HG03432 (cell line): ENCODE measurements at regions not wholly inside any gene's neighbourhood (a gene's known extent, or its start where the extent isn't known, plus 50 kb on each side); places are given as distances from the start of the nearest gene placed in this dataset.
"Not testable (repeated sequence)": the region's sequence is repeated elsewhere in the genome, so short reads cannot be mapped to it uniquely, and the experiment has no call there.

ENCODE experiments used
- ATAC-seq: cut with Tn5 transposase; IDR thresholded peaks from one replicate; pipeline ENCODE4 v1.9.1; 2021; ENCODE audit warnings: mild to moderate bottlenecking, moderate library complexity; ENCODE audit not compliant: unreplicated experiment

DNA sequence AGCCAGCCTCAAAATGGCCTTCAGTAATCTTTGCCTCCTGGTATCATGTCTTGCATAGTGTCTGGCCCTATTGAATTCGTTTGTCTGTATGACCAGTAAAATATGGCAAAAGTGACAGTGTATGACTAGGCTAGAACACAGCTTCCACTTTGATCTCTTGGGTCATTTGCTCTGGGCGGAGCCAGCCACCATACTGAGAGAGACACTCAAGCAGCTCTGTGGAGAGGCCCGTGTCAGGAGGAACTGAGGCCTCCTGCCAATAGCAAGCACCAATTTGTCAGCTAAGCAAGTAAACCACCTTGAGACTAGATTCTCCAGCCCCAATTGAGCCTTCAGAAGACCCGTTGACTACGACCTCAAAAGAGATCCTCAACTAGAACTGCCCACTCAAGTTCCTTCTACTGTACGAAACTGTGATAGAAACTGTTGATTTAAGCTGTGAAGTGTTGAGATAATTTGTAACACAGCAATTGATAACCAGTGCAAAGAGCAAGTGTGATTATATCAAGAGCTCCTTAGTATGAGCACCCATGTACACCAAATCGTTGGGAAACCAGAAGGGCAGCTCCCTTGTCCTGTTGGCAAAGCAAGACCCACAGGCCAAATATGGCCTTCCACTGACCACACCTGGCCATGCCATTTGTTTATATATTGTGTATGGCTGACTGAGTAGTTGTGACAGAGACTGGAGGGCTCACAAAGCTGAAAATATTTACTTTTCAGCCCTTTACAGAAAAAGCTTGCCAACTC is 52.7 kb upstream of the SERBP1 start:
- no peak for ATAC-seq

DNA sequence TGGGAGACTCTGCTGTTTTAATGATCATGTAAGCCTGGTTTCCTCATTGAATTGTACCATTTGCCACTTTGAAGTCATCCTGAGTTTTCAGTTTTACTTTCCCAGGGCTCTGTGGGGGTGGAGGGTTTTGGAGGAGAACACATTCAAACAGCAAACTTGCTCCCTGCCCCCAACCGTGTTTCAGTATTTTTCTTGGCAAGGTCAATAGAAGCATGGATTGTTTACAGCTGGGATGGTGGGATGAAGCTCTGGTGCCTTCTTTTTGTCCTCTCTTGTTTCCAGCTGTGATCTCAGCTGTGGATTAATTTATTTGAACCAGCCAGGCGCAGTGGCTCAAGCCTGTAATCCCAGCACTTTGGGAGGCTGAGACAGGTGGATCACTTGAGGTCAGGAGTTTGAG is 54.3 kb upstream of the SERBP1 start:
- no peak for ATAC-seq

DNA sequence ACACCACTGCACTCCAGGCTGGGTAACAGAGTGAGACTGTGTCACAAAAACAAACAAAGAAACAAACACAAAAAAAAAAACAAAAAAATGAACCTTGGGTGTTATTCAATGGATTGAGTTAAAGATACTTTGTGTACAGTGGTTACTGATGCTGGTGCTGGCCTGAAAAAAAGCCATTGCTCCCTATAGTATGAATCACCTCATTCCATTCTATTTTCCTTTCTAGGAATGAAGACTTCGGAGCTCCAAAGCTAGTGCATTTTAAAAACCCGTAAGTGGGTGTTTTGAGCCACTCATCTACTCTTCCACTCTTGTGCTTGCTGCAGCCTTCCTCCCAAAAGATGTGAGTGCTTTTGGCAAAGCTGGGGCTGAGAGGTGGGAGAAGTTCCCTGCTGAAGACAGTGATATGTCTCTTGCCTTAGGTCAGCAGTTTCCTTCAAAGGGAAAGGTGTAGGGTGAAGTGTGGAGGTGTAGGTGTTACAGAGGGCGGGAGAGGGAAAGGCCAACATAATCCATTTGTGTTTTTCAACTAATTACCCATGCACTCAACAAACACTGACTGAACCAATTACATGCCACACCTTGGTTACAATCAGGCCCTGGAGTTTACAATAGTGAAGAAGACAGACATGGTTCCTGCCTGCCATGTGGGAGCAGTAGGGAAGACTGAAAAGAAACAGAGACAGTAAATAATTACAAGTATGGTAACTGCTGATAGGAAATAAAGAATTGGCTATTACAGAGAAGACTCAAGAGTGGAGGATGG is 55.0 kb upstream of the SERBP1 start:
- no peak for ATAC-seq

- ATAC-seq: peak; percentile 75
Measured at GRCh38 chr1:67489643-67490042, 59.4 kb upstream of the SERBP1 start.

- ATAC-seq: no peak
Measured at GRCh38 chr1:67491280-67491679, 61.1 kb upstream of the SERBP1 start.

GRCh38 chr1:67493148-67493547 is 62.9 kb upstream of the SERBP1 start:
- ATAC-seq: no peak

- ATAC-seq: no peak
Measured at GRCh38 chr1:67495327-67495726, 65.1 kb upstream of the SERBP1 start.

- no peak for ATAC-seq
Measured at GRCh38 chr1:67496329-67496728, 66.1 kb upstream of the SERBP1 start.

DNA sequence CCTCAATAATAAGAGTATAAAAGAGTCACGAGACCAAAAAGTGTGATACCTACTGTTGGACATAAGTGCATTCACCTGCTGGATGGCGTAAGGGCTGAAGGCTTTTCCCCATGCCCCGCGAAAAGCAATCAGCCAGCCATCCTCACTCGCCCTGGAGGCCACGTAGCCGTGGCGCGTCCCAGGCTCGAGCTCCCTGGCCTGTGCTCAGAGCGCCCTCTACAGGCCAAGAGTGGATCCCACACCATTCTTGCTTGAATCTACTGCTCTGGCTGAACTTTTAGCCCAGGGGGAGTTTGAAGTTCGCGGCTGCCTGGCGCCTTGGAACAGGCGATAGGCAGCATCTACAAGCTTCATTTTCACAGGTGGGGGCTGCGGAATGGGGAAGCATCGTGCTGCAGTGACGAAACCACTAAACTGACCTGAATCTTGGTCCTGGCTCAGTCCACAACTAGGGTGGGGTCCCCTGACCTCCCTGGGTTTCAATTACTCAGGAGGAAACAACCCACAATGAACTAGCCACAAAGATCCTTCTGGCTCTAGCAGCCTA is 70.3 kb upstream of the SERBP1 start:
- ATAC-seq: peak; percentile 100

- ATAC-seq: no peak
Measured at GRCh38 chr1:67503974-67504373, 73.8 kb upstream of the SERBP1 start.

- not testable (repeated sequence) for ATAC-seq
Measured at GRCh38 chr1:67513392-67514294, 83.4 kb upstream of the SERBP1 start.

DNA sequence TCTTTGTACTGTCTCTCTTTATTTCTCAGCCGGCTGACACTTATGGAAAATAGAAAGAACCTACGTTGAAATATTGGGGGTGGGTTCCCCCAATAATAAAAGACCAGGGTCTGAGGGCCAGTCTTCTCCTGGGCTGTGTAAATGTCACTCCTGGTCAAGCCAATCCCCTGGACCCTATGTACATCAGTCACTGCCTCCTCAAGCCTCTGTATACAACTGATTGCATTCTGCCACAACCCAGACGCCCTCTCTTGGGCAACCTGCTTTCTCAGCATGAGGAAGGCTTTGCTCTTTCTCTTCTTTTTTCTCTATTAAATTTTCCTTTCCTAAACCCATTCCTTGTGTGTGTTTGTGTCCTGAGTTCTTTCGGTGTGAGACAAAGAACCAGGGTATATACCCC is 84.1 kb upstream of the SERBP1 start:
- no peak for ATAC-seq

GRCh38 chr1:67514786-67515185 is 84.6 kb upstream of the SERBP1 start:
- no peak for ATAC-seq

GRCh38 chr1:67515324-67516080 is 85.3 kb upstream of the SERBP1 start:
- no peak for ATAC-seq

DNA sequence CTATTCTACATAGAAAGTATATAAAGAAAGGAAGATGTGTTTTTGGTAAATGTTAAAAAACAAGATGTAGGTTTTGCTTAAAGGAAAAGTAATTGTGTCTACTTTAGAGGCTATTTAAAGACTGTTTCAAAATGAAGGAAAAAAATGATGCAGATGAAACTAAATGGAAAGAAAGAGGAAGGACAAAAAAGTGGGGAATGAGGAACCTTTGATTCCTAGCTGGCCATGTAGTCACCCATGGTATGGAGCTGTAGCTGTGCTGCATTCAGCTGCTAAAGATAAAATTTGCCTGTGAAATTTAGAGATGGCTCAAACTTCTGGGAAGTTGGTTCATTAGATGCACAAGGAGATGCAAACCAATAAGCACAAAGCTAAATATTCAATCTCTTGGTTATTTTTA is 86.8 kb upstream of the SERBP1 start:
- no peak for ATAC-seq

- no peak for ATAC-seq
Measured at GRCh38 chr1:67522001-67522441, 91.8 kb upstream of the SERBP1 start.

DNA sequence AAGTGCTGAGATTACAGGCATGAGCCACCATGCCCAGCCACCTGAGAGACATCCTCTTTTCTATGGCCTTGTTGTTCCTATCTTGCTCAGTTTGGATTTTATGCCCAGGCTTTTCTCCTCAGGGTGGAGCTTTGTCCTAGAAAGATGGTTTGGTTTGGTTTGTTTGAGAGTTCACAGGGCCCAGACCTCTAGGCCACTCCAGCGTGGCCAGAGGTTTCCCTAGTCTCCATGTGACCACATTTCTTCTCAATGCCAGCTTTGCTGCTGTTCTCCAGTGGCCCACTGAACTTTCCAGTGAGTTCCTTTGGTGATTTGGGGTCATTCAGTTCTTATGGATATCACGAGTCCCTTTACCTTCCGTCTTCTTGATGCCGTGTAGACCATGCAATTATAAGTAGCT is 92.6 kb upstream of the SERBP1 start:
- no peak for ATAC-seq

DNA sequence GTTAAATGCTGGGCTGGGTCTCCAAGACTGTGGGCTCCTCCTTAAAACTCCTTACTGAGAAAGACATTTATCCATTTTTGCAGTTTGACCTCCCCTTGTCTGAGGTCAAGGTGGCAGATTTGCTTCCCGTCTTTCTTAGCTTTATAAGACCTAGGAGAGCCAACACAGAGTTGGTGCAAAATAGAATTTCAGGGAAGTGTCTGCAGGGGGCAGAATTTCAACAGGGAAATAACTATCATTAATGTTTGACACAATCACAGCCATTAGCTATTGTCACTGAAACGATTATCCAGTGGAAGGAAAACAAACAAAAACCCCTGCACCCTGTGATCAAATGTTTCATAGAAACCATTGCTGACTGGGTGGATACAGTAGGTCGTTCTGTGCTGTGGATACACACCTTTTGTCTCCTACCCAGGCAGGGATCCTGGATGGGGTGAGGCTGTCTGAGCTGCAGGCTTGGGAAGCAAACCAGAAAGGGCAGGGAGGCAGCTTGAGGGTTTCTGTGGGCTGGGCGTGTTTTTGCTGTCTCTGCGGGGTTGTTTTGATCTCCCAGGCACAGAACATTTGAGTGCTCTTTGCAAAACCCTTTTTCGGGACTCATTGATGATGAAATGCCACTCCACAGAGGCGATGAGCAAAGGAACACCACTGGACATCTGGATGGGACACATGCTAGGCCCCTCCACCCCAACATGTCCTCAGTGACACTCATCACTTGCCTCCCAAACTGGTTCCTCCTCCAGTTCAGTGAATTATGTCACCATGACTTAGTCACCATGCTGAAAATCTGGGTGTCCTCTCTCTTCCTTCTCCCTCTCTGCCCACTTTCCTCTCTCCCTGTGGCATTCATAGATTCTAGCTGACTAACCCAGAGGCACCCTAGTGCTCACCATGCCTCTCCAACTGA is 94.2 kb upstream of the SERBP1 start:
- no peak for ATAC-seq

DNA sequence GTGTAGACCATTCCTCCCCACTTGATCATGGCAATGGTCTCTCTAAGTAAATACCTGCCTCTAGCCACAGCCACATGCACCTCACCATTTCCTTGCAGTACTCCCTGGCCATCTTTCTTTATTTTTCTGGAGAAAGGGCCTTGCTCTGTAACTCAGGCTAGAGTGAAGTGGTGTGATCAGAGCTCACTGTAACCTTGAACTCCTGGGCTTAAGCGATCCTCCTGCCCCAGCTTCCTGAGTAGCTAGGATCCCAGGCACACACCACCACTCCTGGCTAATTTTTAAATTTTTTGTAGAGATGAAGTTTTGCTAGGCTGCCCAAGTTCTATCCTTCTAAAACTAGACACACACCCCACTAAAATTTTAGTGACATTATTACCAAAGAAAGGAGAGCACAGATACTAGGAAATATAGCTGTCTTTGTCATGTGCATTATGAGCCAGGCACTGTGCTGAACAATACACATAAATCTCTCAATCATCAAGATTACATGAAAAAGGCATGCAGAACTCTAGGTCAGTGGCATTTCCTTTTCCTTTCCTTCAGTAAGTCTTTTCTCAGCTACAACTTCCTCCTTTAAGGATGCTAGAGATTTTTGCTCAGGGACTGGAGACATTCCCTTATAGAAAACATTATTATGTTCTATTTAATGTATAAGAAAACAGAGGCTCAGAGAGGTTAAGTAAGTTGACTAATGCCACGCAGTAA is 95.0 kb upstream of the SERBP1 start:
- no peak for ATAC-seq
